ENCODE measurements at regions not wholly inside any gene's neighbourhood (a gene's known extent, or its start where the extent isn't known, plus 50 kb on each side); places are given as distances from the start of the nearest gene placed in this dataset.
A peak's percentile ranks its signal among the peaks of the same experiment; 100 is the strongest.

- no peak overlapping the region for H3K4me3 ChIP-seq
- no peaks in the 10 kb centered on the region for H3K36me3 ChIP-seq
- H3K27me3 ChIP-seq (replicated peaks; ENCODE audit: insufficient read depth): no peaks in the 10 kb centered on the region
- H3K27ac ChIP-seq: peak overlapping the region; percentile 19 to 66
- ATAC-seq (ENCODE audit: insufficient number of reproducible peaks, low FRiP score, low read depth) (no peak), DNase-seq (ENCODE audit: low spot score) (no peak)
- peaks cover 4 to 51% of the 10 kb centered on the region in 2 donors for H3K4me1 ChIP-seq (ENCODE audit: control insufficient read depth in 1 of 2, low read depth in 2 of 2)
- TF ChIP-seq CTCF (IDR thresholded peaks at IDR 0.05): no peak
- no peaks in the 10 kb centered on the region for H3K9me3 ChIP-seq
Measured at GRCh38 chr9:759541-759940, 82.0 kb upstream of the DMRT1 start.

- ATAC-seq (ENCODE audit: insufficient number of reproducible peaks, low FRiP score, low read depth): no peak
- Histone ChIP-seq H3K27ac (peak overlapping the region; percentile 66 to 67), H3K27me3 (replicated peaks; ENCODE audit: insufficient read depth) (no peaks in the 10 kb centered on the region), H3K4me1 (ENCODE audit: control insufficient read depth in 1 of 2, low read depth in 2 of 2) (peaks cover 4 to 51% of the 10 kb centered on the region in 2 donors), H3K4me3 (no peak overlapping the region), H3K36me3 (no peaks in the 10 kb centered on the region), H3K9me3 (no peaks in the 10 kb centered on the region)
- no peak for DNase-seq (ENCODE audit: low spot score)
- no peak for TF ChIP-seq CTCF (IDR thresholded peaks at IDR 0.05)
Measured at GRCh38 chr9:759983-760736, 81.3 kb upstream of the DMRT1 start.

GRCh38 chr9:761176-761792 is 80.2 kb upstream of the DMRT1 start:
- Histone ChIP-seq H3K27ac (peak overlapping the region; percentile 66 to 67), H3K4me1 (ENCODE audit: control insufficient read depth in 1 of 2, low read depth in 2 of 2) (peaks cover 0 to 43% of the 10 kb centered on the region in 2 donors), H3K36me3 (no peaks in the 10 kb centered on the region), H3K27me3 (replicated peaks; ENCODE audit: insufficient read depth) (no peaks in the 10 kb centered on the region), H3K9me3 (no peaks in the 10 kb centered on the region), H3K4me3 (no peak overlapping the region)
- ATAC-seq (ENCODE audit: insufficient number of reproducible peaks, low FRiP score, low read depth): peak; percentile 77
- no peak for DNase-seq (ENCODE audit: low spot score)
- no peak for TF ChIP-seq CTCF (IDR thresholded peaks at IDR 0.05)

GRCh38 chr9:761793-762560 is 79.5 kb upstream of the DMRT1 start:
- no peak for TF ChIP-seq CTCF (IDR thresholded peaks at IDR 0.05)
- H3K9me3 ChIP-seq: no peaks in the 10 kb centered on the region
- ATAC-seq (ENCODE audit: insufficient number of reproducible peaks, low FRiP score, low read depth): no peak
- no peak for DNase-seq (ENCODE audit: low spot score)
- peak overlapping the region; percentile 66 to 67 for H3K27ac ChIP-seq
- H3K27me3 ChIP-seq (replicated peaks; ENCODE audit: insufficient read depth): no peaks in the 10 kb centered on the region
- peaks cover 0 to 43% of the 10 kb centered on the region in 2 donors for H3K4me1 ChIP-seq (ENCODE audit: control insufficient read depth in 1 of 2, low read depth in 2 of 2)
- H3K4me3 ChIP-seq: no peak overlapping the region
- H3K36me3 ChIP-seq: no peaks in the 10 kb centered on the region

GRCh38 chr9:763692-764091 is 77.8 kb upstream of the DMRT1 start:
- H3K36me3 ChIP-seq: no peaks in the 10 kb centered on the region
- no peak for TF ChIP-seq CTCF (IDR thresholded peaks at IDR 0.05)
- peaks cover 0 to 38% of the 10 kb centered on the region in 2 donors for H3K4me1 ChIP-seq (ENCODE audit: control insufficient read depth in 1 of 2, low read depth in 2 of 2)
- no peak for DNase-seq (ENCODE audit: low spot score)
- H3K27ac ChIP-seq: no peak overlapping the region
- H3K9me3 ChIP-seq: no peaks in the 10 kb centered on the region
- no peak for ATAC-seq (ENCODE audit: insufficient number of reproducible peaks, low FRiP score, low read depth)
- H3K4me3 ChIP-seq: peak overlapping the region; percentile 47
- H3K27me3 ChIP-seq (replicated peaks; ENCODE audit: insufficient read depth): no peaks in the 10 kb centered on the region

All from thoracic aorta (tissue), 2 donors.